SK-N-SH (cell line): ENCODE measurements at regions not wholly inside any gene's neighbourhood (a gene's known extent, or its start where the extent isn't known, plus 50 kb on each side); places are given as distances from the start of the nearest gene placed in this dataset.

Source experiments
- CTCF ChIA-PET: fragments of 300-600, 350-600 bp; formaldehyde crosslinking; extraction: SDS; loops from one replicate; lab custom pipeline; 2021; lab: Yijun Ruan, JAX
- POLR2A ChIA-PET: fragments of 350-600 bp; sonication (Branson Sonifier 250); formaldehyde crosslinking; extraction: SDS; loops from one replicate; lab custom pipeline; 2020; ENCODE audit warnings: antibody characterized with exemption, inconsistent platforms; lab: Yijun Ruan, JAX
- DNase-seq: peaks from one replicate; pipeline ENCODE4 v3.0.0; 2012
- H2AFZ ChIP-seq: fragments of 200-600 bp; sonication (generic); 2 replicates; pipeline ENCODE4 v1.8.1; 2016; ENCODE audit warnings: antibody characterized with exemption, mild to moderate bottlenecking, low read depth
- H3F3A ChIP-seq: fragments of 200-600 bp; sonication (generic); replicated peaks from 2 replicates; pipeline ENCODE3; 2016; ENCODE audit warnings: antibody characterized with exemption, mild to moderate bottlenecking; ENCODE audit not compliant: insufficient read depth
- H3K27ac ChIP-seq, 2 experiments: fragments of 200-500 bp in 1 of 2; fragments of 200-600 bp in 1 of 2; sonication (Bioruptor generic) in 1 of 2; sonication (generic), shearing (Covaris generic) in 1 of 2; 2 replicates each; pipeline versions ENCODE4 v1.5.1 to v1.6.1; 2014 to 2016; ENCODE audit warnings: low read depth in 2 of 2, inconsistent platforms in 1 of 2, low read length in 1 of 2, mild to moderate bottlenecking in 1 of 2, mixed read lengths in 1 of 2
- H3K27me3 ChIP-seq: fragments of 200-600 bp; sonication (generic), shearing (Covaris generic); 2 replicates; pipeline ENCODE4 v1.6.1; 2016; ENCODE audit warnings: mixed run types; ENCODE audit not compliant: insufficient read depth
- H3K36me3 ChIP-seq, 2 experiments: fragments of 200-500 bp in 1 of 2; fragments of 200-600 bp in 1 of 2; sonication (Bioruptor generic) in 1 of 2; sonication (generic) in 1 of 2; replicated peaks in 1 of 2; 2 replicates each; pipeline versions ENCODE3 to v1.5.1; 2014 to 2016; ENCODE audit warnings: low read length in 1 of 2, mild to moderate bottlenecking in 1 of 2; ENCODE audit not compliant: insufficient read depth in 2 of 2, control insufficient read depth in 1 of 2
- H3K4me1 ChIP-seq, 2 experiments: fragments of 200-500 bp in 1 of 2; fragments of 200-600 bp in 1 of 2; sonication (Bioruptor generic) in 1 of 2; sonication (generic), shearing (Covaris generic) in 1 of 2; 2 replicates each; pipeline versions ENCODE4 v1.5.1 to v1.6.1; 2014 to 2016; ENCODE audit warnings: low read depth in 1 of 2, low read length in 1 of 2, mixed run types in 1 of 2; ENCODE audit not compliant: insufficient read depth in 2 of 2, control insufficient read depth in 1 of 2
- H3K4me2 ChIP-seq: fragments of 200-600 bp; sonication (generic), shearing (Covaris generic); 2 replicates; pipeline ENCODE4 v1.6.1; 2017; ENCODE audit warnings: mixed run types
- H3K4me3 ChIP-seq, 2 experiments: fragments of 200-500 bp in 1 of 2; fragments of 200-600 bp in 1 of 2; sonication (Bioruptor generic) in 1 of 2; sonication (generic), shearing (Covaris generic) in 1 of 2; 2 replicates each; pipeline versions ENCODE4 v1.5.1 to v1.8.1; 2014 to 2016; ENCODE audit warnings: low read depth in 2 of 2, inconsistent platforms in 1 of 2, low read length in 1 of 2, mild to moderate bottlenecking in 1 of 2, mixed read lengths in 1 of 2, moderate library complexity in 1 of 2
- H3K79me2 ChIP-seq: fragments of 200-600 bp; sonication (generic); 2 replicates; pipeline ENCODE4 v1.8.1; 2017; ENCODE audit warnings: mild to moderate bottlenecking; ENCODE audit not compliant: insufficient read depth
- H3K9ac ChIP-seq: fragments of 200-600 bp; sonication (generic); 2 replicates; pipeline ENCODE4 v1.6.1; 2017; ENCODE audit warnings: mixed run types
- H3K9me2 ChIP-seq: fragments of 200-600 bp; sonication (generic); 2 replicates; pipeline ENCODE4 v1.6.1; 2017; ENCODE audit warnings: mixed run types
- H3K9me3 ChIP-seq: fragments of 200-600 bp; sonication (generic); 2 replicates; pipeline ENCODE4 v1.6.1; 2017; ENCODE audit warnings: mixed run types, mild to moderate bottlenecking, moderate library complexity
- H4K20me1 ChIP-seq: fragments of 200-600 bp; sonication (generic); 2 replicates; pipeline ENCODE4 v1.6.1; 2017; ENCODE audit warnings: mild to moderate bottlenecking, mixed run types; ENCODE audit not compliant: insufficient read depth
- CHD2 ChIP-seq: fragments of 150-350 bp; IDR thresholded peaks from 2 replicates; pipeline ENCODE4 v1.6.1; 2018; ENCODE audit warnings: low read length; ENCODE audit not compliant: partially characterized antibody
- ELF1 ChIP-seq: IDR thresholded peaks from 2 replicates; pipeline ENCODE4 v1.4.0; 2012
- EZH2phosphoT487 ChIP-seq: fragments of 200-600 bp; sonication (generic); IDR thresholded peaks from 2 replicates; pipeline ENCODE4 v1.6.1; 2017; ENCODE audit warnings: low read depth, mixed run types, mild to moderate bottlenecking, antibody characterized with exemption, moderate library complexity, borderline replicate concordance
- FOSL2 ChIP-seq: IDR thresholded peaks from 2 replicates; pipeline ENCODE4 v1.4.0; 2012; ENCODE audit warnings: low read depth, mild to moderate bottlenecking, moderate library complexity, borderline replicate concordance
- FOXM1 ChIP-seq: IDR thresholded peaks from 2 replicates; pipeline ENCODE4 v1.4.0; 2012; ENCODE audit warnings: low read depth, mild to moderate bottlenecking
- GABPA ChIP-seq: IDR thresholded peaks from 2 replicates; pipeline ENCODE4 v1.4.0; 2012; ENCODE audit warnings: low read depth, mild to moderate bottlenecking
- JUND ChIP-seq: IDR thresholded peaks from 2 replicates; pipeline ENCODE4 v1.4.0; 2012
- NFIC ChIP-seq: IDR thresholded peaks from 2 replicates; pipeline ENCODE4 v1.4.0; 2012; ENCODE audit warnings: borderline replicate concordance
- PBX3 ChIP-seq: IDR thresholded peaks from 2 replicates; pipeline ENCODE4; 2012
- RCOR1 ChIP-seq: fragments of 150-350 bp; IDR thresholded peaks from 2 replicates; pipeline ENCODE4 v1.6.1; 2017; ENCODE audit warnings: antibody characterized with exemption, low read length
- REST ChIP-seq: IDR thresholded peaks from 2 replicates; pipeline ENCODE4 v1.6.1; 2012; ENCODE audit warnings: mild to moderate bottlenecking, low read depth, low read length, moderate library complexity
- RXRA ChIP-seq: IDR thresholded peaks from 2 replicates; pipeline ENCODE4 v1.4.0; 2012; ENCODE audit warnings: low read depth, mild to moderate bottlenecking, borderline replicate concordance
- TCF12 ChIP-seq: IDR thresholded peaks from 2 replicates; pipeline ENCODE4 v1.4.0; 2012
- TEAD4 ChIP-seq: IDR thresholded peaks from 2 replicates; pipeline ENCODE4 v1.4.0; 2012; ENCODE audit warnings: mild to moderate bottlenecking, borderline replicate concordance; ENCODE audit not compliant: insufficient read depth
- YY1 ChIP-seq: IDR thresholded peaks from 2 replicates; pipeline ENCODE4 v1.4.0; 2012; ENCODE audit warnings: low read depth, mild to moderate bottlenecking
- WGBS: methylation state at CpG from one replicate; pipeline ENCODE4 v1.1.6; 2017; ENCODE audit warnings: low lambda C conversion rate; 5-methylcytosine and 5-hydroxymethylcytosine counted together
- TF ChIP-seq, protein P1 (sequence below): fragments of 200-600 bp; sonication (generic); IDR thresholded peaks from 2 replicates; pipeline ENCODE4 v1.6.1; 2017; ENCODE audit warnings: antibody characterized with exemption, mild to moderate bottlenecking, moderate library complexity

- CTCF ChIA-PET: interaction anchor here (0.9 kb wide), 1 partner anchor 21 kb away, joined by 3 read pairs; no protein-coding TSS in a partner anchor
- H3K9me2 ChIP-seq: no peaks in the 10 kb centered on the region
- POLR2A ChIA-PET: interaction anchor here (0.6 kb wide), 1 partner anchor 529 kb away, joined by 3 read pairs; no protein-coding TSS in a partner anchor
- no peak for DNase-seq
- no peak overlapping the region for H3K9ac ChIP-seq
- no peak overlapping the region for H3K27ac ChIP-seq
- no peak overlapping the region for H2AFZ ChIP-seq
- WGBS: 80% methylated on average over 1 of the region's 1 CpG
- no peaks in the 10 kb centered on the region for H3K36me3 ChIP-seq
- H3F3A ChIP-seq: no peaks in the 10 kb centered on the region
- H3K4me1 ChIP-seq: no peaks in the 10 kb centered on the region
- TF ChIP-seq RCOR1 (no peak), YY1 (no peak), GABPA (no peak), REST (no peak), PBX3 (no peak), FOXM1 (no peak), TCF12 (no peak), JUND (no peak), ELF1 (no peak)
- TF ChIP-seq, protein P1, sequence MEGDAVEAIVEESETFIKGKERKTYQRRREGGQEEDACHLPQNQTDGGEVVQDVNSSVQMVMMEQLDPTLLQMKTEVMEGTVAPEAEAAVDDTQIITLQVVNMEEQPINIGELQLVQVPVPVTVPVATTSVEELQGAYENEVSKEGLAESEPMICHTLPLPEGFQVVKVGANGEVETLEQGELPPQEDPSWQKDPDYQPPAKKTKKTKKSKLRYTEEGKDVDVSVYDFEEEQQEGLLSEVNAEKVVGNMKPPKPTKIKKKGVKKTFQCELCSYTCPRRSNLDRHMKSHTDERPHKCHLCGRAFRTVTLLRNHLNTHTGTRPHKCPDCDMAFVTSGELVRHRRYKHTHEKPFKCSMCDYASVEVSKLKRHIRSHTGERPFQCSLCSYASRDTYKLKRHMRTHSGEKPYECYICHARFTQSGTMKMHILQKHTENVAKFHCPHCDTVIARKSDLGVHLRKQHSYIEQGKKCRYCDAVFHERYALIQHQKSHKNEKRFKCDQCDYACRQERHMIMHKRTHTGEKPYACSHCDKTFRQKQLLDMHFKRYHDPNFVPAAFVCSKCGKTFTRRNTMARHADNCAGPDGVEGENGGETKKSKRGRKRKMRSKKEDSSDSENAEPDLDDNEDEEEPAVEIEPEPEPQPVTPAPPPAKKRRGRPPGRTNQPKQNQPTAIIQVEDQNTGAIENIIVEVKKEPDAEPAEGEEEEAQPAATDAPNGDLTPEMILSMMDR: no peak
- H3K79me2 ChIP-seq: no peaks in the 10 kb centered on the region
- H3K4me3 ChIP-seq: no peak overlapping the region
- no peaks in the 10 kb centered on the region for H4K20me1 ChIP-seq
- H3K27me3 ChIP-seq: no peaks in the 10 kb centered on the region
- H3K4me2 ChIP-seq: no peak overlapping the region
- H3K9me3 ChIP-seq: no peaks in the 10 kb centered on the region
These were observed 234.7 kb downstream of the BTG1 start for GRCh38 chr12:91910871-91911388.

GRCh38 chr12:91902860-91903683, 242.6 kb downstream of the BTG1 start:
- Histone ChIP-seq H3K4me2 (no peak overlapping the region), H3K27ac (no peak overlapping the region), H4K20me1 (no peaks in the 10 kb centered on the region), H3K9me2 (no peaks in the 10 kb centered on the region), H3K9ac (no peak overlapping the region), H3K27me3 (no peaks in the 10 kb centered on the region), H3K79me2 (no peaks in the 10 kb centered on the region), H3K36me3 (no peaks in the 10 kb centered on the region), H3K4me3 (no peak overlapping the region), H2AFZ (no peak overlapping the region), H3K4me1 (no peaks in the 10 kb centered on the region), H3F3A (no peaks in the 10 kb centered on the region), H3K9me3 (no peaks in the 10 kb centered on the region)
- DNase-seq: no peak
- CTCF ChIA-PET: no interaction called here
- POLR2A ChIA-PET: no interaction called here
- TF ChIP-seq EZH2phosphoT487: no peak
- no peak for TF ChIP-seq FOSL2
- TF ChIP-seq RXRA: no peak
- no peak for TF ChIP-seq TEAD4
- no peak for TF ChIP-seq REST
- TF ChIP-seq RCOR1: no peak
- TF ChIP-seq NFIC: no peak
- no peak for TF ChIP-seq CHD2
- no peak for TF ChIP-seq YY1
- no peak for TF ChIP-seq TCF12
